Activated CD4-positive, alpha-beta memory T cell treated with anti-CD3 and anti-CD28 coated beads for 36 hours (primary cell): ENCODE measurements at regions not wholly inside any gene's neighbourhood (a gene's known extent, or its start where the extent isn't known, plus 50 kb on each side); places are given as distances from the start of the nearest gene placed in this dataset.
"Not testable (repeated sequence)": the region's sequence is repeated elsewhere in the genome, so short reads cannot be mapped to it uniquely, and the experiment has no call there.

ENCODE experiments used
- CTCF ChIA-PET: fragments of 350-600 bp; sonication (Branson Sonifier 250); formaldehyde crosslinking; loops from one replicate; lab custom pipeline; 2021; ENCODE audit warnings: antibody characterized with exemption, inconsistent platforms; lab: Charles Lee
- POLR2A ChIA-PET: fragments of 350-600 bp; sonication (Branson Sonifier 250); formaldehyde crosslinking; loops from one replicate; lab custom pipeline; 2021; ENCODE audit warnings: antibody characterized with exemption; lab: Charles Lee
- DNase-seq: peaks from one replicate; pipeline ENCODE4 v3.0.0-alpha.2; 2020
- H3K27ac Mint-ChIP-seq: one replicate; pipeline ENCODE4 v1.8.0; 2021; ENCODE audit warnings: mixed read lengths
- H3K27me3 Mint-ChIP-seq: one replicate; pipeline ENCODE4 v1.8.0; 2021; ENCODE audit warnings: mixed read lengths
- H3K36me3 Mint-ChIP-seq: one replicate; pipeline ENCODE4 v1.8.0; 2021; ENCODE audit warnings: mixed read lengths
- H3K4me1 Mint-ChIP-seq: one replicate; pipeline ENCODE4 v1.8.0; 2021; ENCODE audit warnings: low read depth, mixed read lengths
- H3K4me3 Mint-ChIP-seq: one replicate; pipeline ENCODE4 v1.8.0; 2021; ENCODE audit warnings: mild to moderate bottlenecking, mixed read lengths
- H3K9me3 Mint-ChIP-seq: one replicate; pipeline ENCODE4 v1.8.0; 2021; ENCODE audit warnings: mixed read lengths
- intact Hi-C: fragments of 100-400 bp; cut with micrococcal nuclease; formaldehyde crosslinking; loops from one replicate; pipeline ENCODE4 v1.15.1; 2023

- no peaks in the 10 kb centered on the region for H3K4me1 Mint-ChIP-seq
- CTCF ChIA-PET = no interaction called here
- no peak for DNase-seq
- intact Hi-C loops = no loop called here
- POLR2A ChIA-PET = no interaction called here
- no peaks in the 10 kb centered on the region for H3K36me3 Mint-ChIP-seq
- H3K9me3 Mint-ChIP-seq = peaks cover 4% of the 10 kb centered on the region
- no peak overlapping the region for H3K4me3 Mint-ChIP-seq
- H3K27ac Mint-ChIP-seq = no peak overlapping the region
- H3K27me3 Mint-ChIP-seq = no peaks in the 10 kb centered on the region
Measured at GRCh38 chr11:133654630-133655212, 122.4 kb upstream of the OPCML start.

- intact Hi-C loops = no loop called here
- Mint-ChIP-seq H3K4me3 (no peak overlapping the region), H3K27ac (no peak overlapping the region), H3K9me3 (peaks cover 4% of the 10 kb centered on the region), H3K27me3 (no peaks in the 10 kb centered on the region), H3K4me1 (no peaks in the 10 kb centered on the region), H3K36me3 (no peaks in the 10 kb centered on the region)
- no peak for DNase-seq
- ChIA-PET POLR2A (no interaction called here), CTCF (no interaction called here)
Measured at GRCh38 chr11:133653336-133653735, 121.0 kb upstream of the OPCML start.

GRCh38 chr11:133650082-133650481 lies 117.8 kb upstream of the OPCML start:
- H3K36me3 Mint-ChIP-seq = no peaks in the 10 kb centered on the region
- intact Hi-C loops = no loop called here
- no peak overlapping the region for H3K27ac Mint-ChIP-seq
- no peaks in the 10 kb centered on the region for H3K4me1 Mint-ChIP-seq
- POLR2A ChIA-PET = no interaction called here
- no peaks in the 10 kb centered on the region for H3K27me3 Mint-ChIP-seq
- no peaks in the 10 kb centered on the region for H3K9me3 Mint-ChIP-seq
- CTCF ChIA-PET = no interaction called here
- DNase-seq = no peak
- no peak overlapping the region for H3K4me3 Mint-ChIP-seq

- no peaks in the 10 kb centered on the region for H3K9me3 Mint-ChIP-seq
- POLR2A ChIA-PET = no interaction called here
- H3K4me3 Mint-ChIP-seq = no peak overlapping the region
- H3K27me3 Mint-ChIP-seq = no peaks in the 10 kb centered on the region
- no peak for DNase-seq
- CTCF ChIA-PET = no interaction called here
- H3K27ac Mint-ChIP-seq = no peak overlapping the region
- intact Hi-C loops = no loop called here
- no peaks in the 10 kb centered on the region for H3K4me1 Mint-ChIP-seq
- no peaks in the 10 kb centered on the region for H3K36me3 Mint-ChIP-seq
Measured at GRCh38 chr11:133649040-133649439, 116.7 kb upstream of the OPCML start.

GRCh38 chr11:133639408-133639807 lies 107.1 kb upstream of the OPCML start:
- Mint-ChIP-seq H3K4me3 (no peak overlapping the region), H3K27me3 (peaks cover 3% of the 10 kb centered on the region), H3K27ac (no peak overlapping the region), H3K9me3 (no peaks in the 10 kb centered on the region), H3K4me1 (no peaks in the 10 kb centered on the region), H3K36me3 (no peaks in the 10 kb centered on the region)
- no peak for DNase-seq
- ChIA-PET POLR2A (no interaction called here), CTCF (no interaction called here)
- intact Hi-C loops = no loop called here

GRCh38 chr11:133638921-133639320 lies 106.6 kb upstream of the OPCML start:
- Mint-ChIP-seq H3K36me3 (no peaks in the 10 kb centered on the region), H3K27ac (no peak overlapping the region), H3K4me3 (no peak overlapping the region), H3K4me1 (no peaks in the 10 kb centered on the region), H3K27me3 (peaks cover 3% of the 10 kb centered on the region), H3K9me3 (no peaks in the 10 kb centered on the region)
- DNase-seq = no peak
- intact Hi-C loops = no loop called here
- CTCF ChIA-PET = no interaction called here
- POLR2A ChIA-PET = no interaction called here

GRCh38 chr11:133636711-133637355 lies 104.5 kb upstream of the OPCML start:
- Mint-ChIP-seq H3K27me3 (peaks cover 3% of the 10 kb centered on the region), H3K4me3 (no peak overlapping the region), H3K4me1 (no peaks in the 10 kb centered on the region), H3K36me3 (no peaks in the 10 kb centered on the region), H3K9me3 (no peaks in the 10 kb centered on the region), H3K27ac (no peak overlapping the region)
- ChIA-PET CTCF (no interaction called here), POLR2A (no interaction called here)
- DNase-seq = no peak
- intact Hi-C loops = no loop called here

- POLR2A ChIA-PET = no interaction called here
- no peak overlapping the region for H3K4me3 Mint-ChIP-seq
- intact Hi-C loops = no loop called here
- H3K27me3 Mint-ChIP-seq = peaks cover 3% of the 10 kb centered on the region
- CTCF ChIA-PET = no interaction called here
- no peaks in the 10 kb centered on the region for H3K9me3 Mint-ChIP-seq
- no peaks in the 10 kb centered on the region for H3K36me3 Mint-ChIP-seq
- H3K4me1 Mint-ChIP-seq = no peaks in the 10 kb centered on the region
- no peak overlapping the region for H3K27ac Mint-ChIP-seq
- no peak for DNase-seq
Measured at GRCh38 chr11:133635244-133635739, 103.0 kb upstream of the OPCML start.

- POLR2A ChIA-PET, H3K9me3 Mint-ChIP-seq, H3K27ac Mint-ChIP-seq, DNase-seq, H3K36me3 Mint-ChIP-seq, intact Hi-C loops, CTCF ChIA-PET, H3K4me1 Mint-ChIP-seq, H3K4me3 Mint-ChIP-seq, H3K27me3 Mint-ChIP-seq: not testable (repeated sequence)
Measured at GRCh38 chr11:133628371-133628770, 96.1 kb upstream of the OPCML start.

GRCh38 chr11:133621611-133622010 lies 89.3 kb upstream of the OPCML start:
- no peaks in the 10 kb centered on the region for H3K36me3 Mint-ChIP-seq
- no peaks in the 10 kb centered on the region for H3K4me1 Mint-ChIP-seq

GRCh38 chr11:133619973-133620372 lies 87.7 kb upstream of the OPCML start:
- intact Hi-C loops = no loop called here
- Mint-ChIP-seq H3K27me3 (no peaks in the 10 kb centered on the region), H3K36me3 (no peaks in the 10 kb centered on the region), H3K4me3 (no peak overlapping the region), H3K4me1 (no peaks in the 10 kb centered on the region), H3K9me3 (peaks cover 10% of the 10 kb centered on the region), H3K27ac (no peak overlapping the region)
- ChIA-PET POLR2A (no interaction called here), CTCF (no interaction called here)
- DNase-seq = no peak

More at GRCh38 chr11:133621611-133622010, 89.3 kb upstream of the OPCML start:
- Mint-ChIP-seq H3K9me3 (peaks cover 6% of the 10 kb centered on the region), H3K27me3 (no peaks in the 10 kb centered on the region), H3K27ac (no peak overlapping the region), H3K4me3 (no peak overlapping the region)
- DNase-seq = no peak
- ChIA-PET POLR2A (no interaction called here), CTCF (no interaction called here)
- intact Hi-C loops = no loop called here

GRCh38 chr11:133619397-133619796 lies 87.1 kb upstream of the OPCML start:
- POLR2A ChIA-PET = no interaction called here
- no peaks in the 10 kb centered on the region for H3K36me3 Mint-ChIP-seq
- peaks cover 12% of the 10 kb centered on the region for H3K9me3 Mint-ChIP-seq
- no peak overlapping the region for H3K4me3 Mint-ChIP-seq
- H3K4me1 Mint-ChIP-seq = no peaks in the 10 kb centered on the region
- CTCF ChIA-PET = no interaction called here
- H3K27ac Mint-ChIP-seq = no peak overlapping the region
- DNase-seq = no peak
- no peaks in the 10 kb centered on the region for H3K27me3 Mint-ChIP-seq
- intact Hi-C loops = no loop called here

- H3K9me3 Mint-ChIP-seq = peaks cover 14% of the 10 kb centered on the region
- CTCF ChIA-PET = no interaction called here
- intact Hi-C loops = no loop called here
Measured at GRCh38 chr11:133618544-133618943, 86.2 kb upstream of the OPCML start.

More at GRCh38 chr11:133618544-133618943, 86.2 kb upstream of the OPCML start:
- no peaks in the 10 kb centered on the region for H3K4me1 Mint-ChIP-seq
- DNase-seq = no peak
- H3K4me3 Mint-ChIP-seq = no peak overlapping the region
- POLR2A ChIA-PET = no interaction called here
- no peaks in the 10 kb centered on the region for H3K27me3 Mint-ChIP-seq
- no peak overlapping the region for H3K27ac Mint-ChIP-seq
- no peaks in the 10 kb centered on the region for H3K36me3 Mint-ChIP-seq
